ENCODE measurements at regions not wholly inside any gene's neighbourhood (a gene's known extent, or its start where the extent isn't known, plus 50 kb on each side); places are given as distances from the start of the nearest gene placed in this dataset.

DNA sequence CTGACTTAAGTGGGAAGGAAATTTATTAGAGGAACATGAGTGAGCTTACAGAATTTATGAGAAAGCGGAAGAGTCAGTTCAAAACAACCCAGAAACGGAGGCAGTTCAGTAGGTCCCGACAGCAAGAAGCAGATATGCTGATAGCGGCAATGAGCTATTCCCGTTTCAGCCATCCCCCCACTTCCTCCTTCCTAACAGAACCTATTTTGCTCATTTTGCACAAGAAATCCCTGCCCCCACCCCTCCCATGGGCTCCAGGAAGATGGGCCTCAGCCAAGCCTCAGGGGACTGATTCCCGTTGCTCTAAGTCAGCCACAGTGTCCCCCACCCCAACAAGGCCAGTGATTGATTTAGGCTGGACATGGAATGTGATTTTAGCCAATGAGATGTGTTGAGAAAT, 157.5 kb downstream of the CEBPB start:
- no peak for TF ChIP-seq EZH2 (IDR thresholded peaks at IDR 0.05; ENCODE audit: low read length)
- TF ChIP-seq, protein P1, sequence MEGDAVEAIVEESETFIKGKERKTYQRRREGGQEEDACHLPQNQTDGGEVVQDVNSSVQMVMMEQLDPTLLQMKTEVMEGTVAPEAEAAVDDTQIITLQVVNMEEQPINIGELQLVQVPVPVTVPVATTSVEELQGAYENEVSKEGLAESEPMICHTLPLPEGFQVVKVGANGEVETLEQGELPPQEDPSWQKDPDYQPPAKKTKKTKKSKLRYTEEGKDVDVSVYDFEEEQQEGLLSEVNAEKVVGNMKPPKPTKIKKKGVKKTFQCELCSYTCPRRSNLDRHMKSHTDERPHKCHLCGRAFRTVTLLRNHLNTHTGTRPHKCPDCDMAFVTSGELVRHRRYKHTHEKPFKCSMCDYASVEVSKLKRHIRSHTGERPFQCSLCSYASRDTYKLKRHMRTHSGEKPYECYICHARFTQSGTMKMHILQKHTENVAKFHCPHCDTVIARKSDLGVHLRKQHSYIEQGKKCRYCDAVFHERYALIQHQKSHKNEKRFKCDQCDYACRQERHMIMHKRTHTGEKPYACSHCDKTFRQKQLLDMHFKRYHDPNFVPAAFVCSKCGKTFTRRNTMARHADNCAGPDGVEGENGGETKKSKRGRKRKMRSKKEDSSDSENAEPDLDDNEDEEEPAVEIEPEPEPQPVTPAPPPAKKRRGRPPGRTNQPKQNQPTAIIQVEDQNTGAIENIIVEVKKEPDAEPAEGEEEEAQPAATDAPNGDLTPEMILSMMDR (optimal IDR thresholded peaks at IDR 0.05 in 1 of 3, IDR thresholded peaks at IDR 0.05 in 1 of 3, conservative IDR thresholded peaks at IDR 0.05 in 1 of 3; ENCODE audit: extremely low read depth in 1 of 3, insufficient read depth in 2 of 3, low read length in 3 of 3) = no peak

Data from keratinocyte (primary cell).